ENCODE measurements at regions not wholly inside any gene's neighbourhood (a gene's known extent, or its start where the extent isn't known, plus 50 kb on each side); places are given as distances from the start of the nearest gene placed in this dataset.

DNA sequence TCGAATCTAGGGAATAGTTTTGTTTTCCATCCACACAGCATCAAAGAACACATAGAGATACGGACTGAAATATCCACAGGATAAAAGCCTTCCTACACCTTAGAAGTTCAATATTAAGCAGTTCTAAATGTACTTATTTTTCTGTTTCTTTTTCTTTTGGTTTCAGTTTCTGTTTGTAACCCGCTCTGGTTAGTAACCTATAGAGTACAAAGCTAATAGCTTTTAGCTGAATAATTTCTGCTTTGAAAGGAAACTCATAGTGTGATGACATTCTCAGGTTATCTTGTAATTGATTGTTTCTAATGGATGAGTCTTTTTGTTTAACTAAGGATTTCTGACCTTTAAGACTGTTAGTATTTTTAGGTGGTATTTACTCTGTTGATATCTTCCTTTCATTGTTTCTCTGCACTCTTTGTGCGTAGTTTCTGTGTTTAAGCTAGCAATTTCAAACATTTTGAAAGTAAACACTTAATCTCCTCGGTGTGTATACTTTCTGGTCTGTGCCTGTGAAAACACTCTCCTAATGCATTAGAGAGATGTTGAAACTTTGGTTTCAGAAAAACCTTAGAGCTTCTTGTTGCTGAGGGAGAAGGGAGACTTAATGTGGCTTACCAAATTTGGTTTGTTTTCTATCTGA is 385.5 kb downstream of the HDGFL1 start:
- TF ChIP-seq, protein P1, sequence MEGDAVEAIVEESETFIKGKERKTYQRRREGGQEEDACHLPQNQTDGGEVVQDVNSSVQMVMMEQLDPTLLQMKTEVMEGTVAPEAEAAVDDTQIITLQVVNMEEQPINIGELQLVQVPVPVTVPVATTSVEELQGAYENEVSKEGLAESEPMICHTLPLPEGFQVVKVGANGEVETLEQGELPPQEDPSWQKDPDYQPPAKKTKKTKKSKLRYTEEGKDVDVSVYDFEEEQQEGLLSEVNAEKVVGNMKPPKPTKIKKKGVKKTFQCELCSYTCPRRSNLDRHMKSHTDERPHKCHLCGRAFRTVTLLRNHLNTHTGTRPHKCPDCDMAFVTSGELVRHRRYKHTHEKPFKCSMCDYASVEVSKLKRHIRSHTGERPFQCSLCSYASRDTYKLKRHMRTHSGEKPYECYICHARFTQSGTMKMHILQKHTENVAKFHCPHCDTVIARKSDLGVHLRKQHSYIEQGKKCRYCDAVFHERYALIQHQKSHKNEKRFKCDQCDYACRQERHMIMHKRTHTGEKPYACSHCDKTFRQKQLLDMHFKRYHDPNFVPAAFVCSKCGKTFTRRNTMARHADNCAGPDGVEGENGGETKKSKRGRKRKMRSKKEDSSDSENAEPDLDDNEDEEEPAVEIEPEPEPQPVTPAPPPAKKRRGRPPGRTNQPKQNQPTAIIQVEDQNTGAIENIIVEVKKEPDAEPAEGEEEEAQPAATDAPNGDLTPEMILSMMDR (IDR thresholded peaks at IDR 0.05; ENCODE audit: poor library complexity): no peak
- no peak for TF ChIP-seq EZH2 (IDR thresholded peaks at IDR 0.05; ENCODE audit: borderline replicate concordance)
